HG03521 (cell line): ENCODE measurements at regions not wholly inside any gene's neighbourhood (a gene's known extent, or its start where the extent isn't known, plus 50 kb on each side); places are given as distances from the start of the nearest gene placed in this dataset.
"Not testable (repeated sequence)": the region's sequence is repeated elsewhere in the genome, so short reads cannot be mapped to it uniquely, and the experiment has no call there.

Source experiments
- ATAC-seq: cut with Tn5 transposase; IDR thresholded peaks from one replicate; pipeline ENCODE4 v1.9.1; 2021; ENCODE audit warnings: mild to moderate bottlenecking, moderate library complexity; ENCODE audit not compliant: unreplicated experiment

DNA sequence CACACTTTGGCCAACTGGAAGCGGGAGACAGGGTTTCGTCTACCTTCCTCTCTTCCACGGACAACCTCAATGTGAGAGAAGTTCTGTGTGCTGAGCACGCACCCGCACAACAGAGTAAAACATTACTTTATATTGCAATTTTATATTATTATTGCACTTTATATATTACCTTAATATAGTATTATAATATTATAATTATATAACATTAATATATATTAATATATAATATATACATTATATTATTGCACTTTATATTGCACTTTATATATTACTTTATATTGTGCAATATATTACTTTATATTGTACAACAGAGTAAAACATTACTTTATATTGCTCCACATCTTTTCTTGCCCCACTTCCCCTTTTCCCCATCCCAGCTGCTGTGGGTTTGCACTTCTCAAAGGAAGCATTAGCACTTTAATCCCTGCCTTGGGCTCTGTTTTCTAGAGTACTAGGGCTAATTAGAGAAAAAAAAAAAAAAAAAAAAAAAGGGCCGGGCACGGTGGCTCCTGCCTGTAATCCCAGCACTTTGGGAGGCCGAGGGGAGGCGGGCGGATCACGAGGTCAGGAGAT lies 76.4 kb upstream of the SLC4A7 start:
- ATAC-seq = no peak

DNA sequence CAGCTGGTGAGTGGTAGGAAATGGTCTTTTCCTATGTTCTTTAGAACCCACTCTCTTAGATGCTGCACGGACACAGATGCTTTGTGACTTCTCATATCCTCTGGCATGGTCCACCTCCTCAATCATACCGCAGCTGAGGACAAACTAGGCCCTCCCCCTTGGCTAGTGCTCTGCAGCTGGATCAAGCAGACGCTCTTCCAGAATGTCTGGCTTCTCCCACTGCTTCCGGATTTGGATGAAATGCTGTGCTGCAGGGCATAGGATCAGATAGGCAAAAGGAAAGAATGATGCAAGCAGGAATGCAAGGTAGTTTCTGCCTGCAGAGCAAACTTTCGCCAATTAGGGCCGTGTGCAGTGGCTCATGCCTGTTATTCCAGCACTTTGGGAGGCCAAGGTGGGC lies 75.7 kb upstream of the SLC4A7 start:
- ATAC-seq = no peak

DNA sequence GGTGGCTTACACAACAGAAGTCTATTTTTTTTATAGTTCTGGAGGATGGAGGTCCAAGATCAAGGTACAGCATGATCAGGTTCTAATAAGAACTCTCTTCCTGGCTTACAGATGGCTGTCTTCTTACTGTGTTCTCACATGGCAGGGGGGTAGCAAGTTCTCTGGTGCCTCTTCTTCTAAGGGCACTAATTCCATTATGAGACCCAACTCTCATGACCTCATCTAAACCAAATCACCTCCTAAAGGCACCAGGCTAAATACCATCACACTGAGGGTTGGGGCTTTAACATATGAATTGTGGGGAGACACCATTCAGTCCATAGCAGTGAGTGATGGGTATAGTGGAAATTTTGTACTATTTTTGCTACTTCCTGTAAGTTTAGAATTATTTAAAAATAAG lies 75.2 kb upstream of the SLC4A7 start:
- no peak for ATAC-seq

DNA sequence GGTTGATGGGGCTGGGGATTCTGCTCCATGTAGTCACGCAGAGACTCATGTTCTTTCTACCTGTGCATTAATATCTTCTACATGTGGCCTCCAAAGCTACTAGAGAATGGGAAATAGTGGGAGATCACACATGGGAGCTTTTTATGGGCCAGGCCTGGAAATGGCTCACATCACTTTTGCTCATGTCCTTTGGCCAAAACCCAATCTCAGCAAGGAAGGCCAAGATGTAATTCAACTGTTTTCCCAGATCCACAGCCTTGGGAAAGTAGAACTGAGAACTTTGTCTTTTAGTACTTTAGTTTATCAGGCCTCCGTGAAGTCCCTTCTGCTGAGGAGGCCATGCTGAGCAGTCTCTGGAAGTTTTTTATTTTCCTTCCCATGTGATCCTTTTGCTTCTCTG lies 73.2 kb upstream of the SLC4A7 start:
- no peak for ATAC-seq

DNA sequence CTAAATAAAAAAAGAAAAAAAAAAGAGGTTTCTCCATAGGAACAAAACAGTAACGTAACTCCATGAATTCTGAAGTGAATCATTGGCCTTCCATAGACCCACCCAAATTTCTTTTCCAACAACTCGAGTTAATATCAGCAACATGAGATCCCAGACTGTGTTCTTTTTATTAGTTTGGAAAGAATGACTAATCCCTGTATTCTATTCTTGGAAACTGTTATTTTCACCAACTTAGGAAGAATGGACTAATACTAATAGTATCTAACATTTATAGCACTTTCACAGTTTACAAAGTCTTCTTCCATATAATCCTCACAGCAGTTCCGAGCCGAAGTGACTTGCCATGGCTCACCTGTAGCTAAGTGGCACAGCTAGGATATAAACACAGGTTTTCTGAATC lies 72.7 kb upstream of the SLC4A7 start:
- no peak for ATAC-seq

DNA sequence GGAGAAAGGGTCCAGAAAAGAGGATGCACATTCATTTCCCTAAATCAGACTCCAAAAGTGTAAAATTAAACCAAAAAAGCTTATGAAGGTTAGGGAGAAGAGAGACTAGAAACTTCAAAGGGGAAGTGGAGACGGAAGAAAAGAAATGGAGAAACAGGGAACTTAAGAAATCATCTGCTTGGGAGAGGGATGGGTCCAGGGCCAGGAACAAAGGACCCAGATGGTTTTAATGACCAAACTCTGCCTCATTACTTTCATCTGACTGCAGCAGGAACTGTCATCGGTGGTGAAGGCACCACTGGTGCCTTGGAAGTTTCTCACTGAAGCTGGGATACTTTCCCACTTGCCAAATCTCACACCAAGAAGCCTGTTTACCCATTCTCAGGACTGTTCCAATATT lies 70.5 kb upstream of the SLC4A7 start:
- ATAC-seq = no peak

DNA sequence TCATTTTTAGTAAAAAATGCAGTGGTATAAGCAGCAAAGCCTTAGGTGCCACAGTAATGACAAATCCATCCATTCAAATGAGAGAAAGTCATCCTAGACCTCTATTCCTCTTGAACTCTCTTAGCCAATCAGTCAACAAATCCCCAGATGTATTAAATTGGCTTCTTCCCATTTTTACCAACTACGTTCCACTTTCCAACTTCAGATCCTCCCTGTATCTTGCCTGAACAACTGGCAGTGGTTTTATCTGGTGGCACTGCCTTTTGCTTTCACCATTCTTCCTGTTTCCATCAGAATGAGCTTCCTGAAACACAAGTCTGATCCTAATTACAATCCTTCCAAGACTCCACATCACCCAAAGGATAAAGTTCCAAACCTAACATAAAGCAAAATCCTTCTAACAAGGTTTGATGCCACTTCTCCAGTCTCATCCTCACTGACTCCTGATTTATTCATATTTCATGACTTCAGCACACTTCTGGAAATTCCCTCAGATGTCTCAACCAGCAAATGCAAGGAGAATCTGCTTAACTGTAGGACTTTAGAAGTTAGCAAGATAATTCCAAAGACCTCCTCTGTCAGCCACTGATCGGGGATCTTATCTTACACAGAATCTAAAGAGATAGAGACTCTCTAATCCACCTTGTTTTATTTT lies 69.8 kb upstream of the SLC4A7 start:
- ATAC-seq = no peak

DNA sequence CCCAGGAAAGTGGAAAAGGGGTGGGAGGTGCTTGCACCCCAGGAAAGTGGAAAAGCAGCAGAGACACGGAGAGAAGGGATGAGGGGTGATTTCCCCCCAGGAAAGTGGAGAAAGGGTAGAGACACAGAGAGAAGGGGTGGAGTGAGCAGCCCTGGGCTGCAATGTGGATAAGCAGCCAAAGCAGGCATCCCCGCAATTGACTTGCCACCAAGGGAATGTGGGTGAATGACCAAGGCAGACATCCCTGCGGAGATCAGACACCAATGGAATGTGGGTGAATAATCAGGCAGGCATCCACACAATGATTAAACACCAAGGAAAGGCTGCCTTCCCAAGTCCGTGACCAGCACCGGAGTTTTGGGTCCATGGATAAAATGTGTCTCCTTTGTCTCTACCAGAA lies 68.5 kb upstream of the SLC4A7 start:
- not testable (repeated sequence) for ATAC-seq

DNA sequence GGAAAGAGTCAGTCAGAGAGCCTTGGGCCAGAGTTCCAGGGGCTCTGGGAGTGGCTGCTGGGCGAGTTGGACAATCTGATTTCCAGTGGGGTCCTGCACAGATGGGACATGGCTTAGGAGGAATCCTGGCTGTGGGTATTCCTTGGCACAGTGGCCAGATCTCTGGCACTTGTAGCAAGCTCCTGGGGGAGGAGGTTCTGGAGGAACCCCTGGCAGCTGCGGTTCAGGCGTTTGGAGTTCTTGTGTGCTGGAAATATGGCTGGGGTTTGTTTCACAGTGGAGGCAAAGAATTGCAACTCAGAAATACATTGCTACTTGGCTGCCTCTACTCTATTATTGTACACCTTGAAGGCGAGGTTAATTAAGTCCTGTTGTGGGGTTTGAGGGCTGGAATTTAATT lies 67.2 kb upstream of the SLC4A7 start:
- not testable (repeated sequence) for ATAC-seq

DNA sequence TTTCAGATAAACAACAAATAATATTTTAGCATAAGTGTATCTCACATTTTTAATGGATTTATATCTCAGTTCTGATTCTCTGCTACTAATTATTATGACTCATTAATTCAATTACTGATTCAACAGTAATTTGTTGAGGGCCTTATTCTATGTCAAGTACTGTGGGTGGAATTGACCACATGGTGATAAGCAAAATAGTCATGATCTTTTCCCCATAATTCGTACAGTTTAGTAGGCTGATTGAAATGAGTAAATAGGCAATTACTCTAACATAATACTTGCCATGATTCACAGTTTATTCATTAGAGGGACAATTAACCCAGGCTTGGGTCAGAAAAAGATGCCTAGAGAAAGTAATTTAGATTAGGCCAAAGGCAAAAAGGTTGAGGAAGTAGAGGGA lies 60.9 kb upstream of the SLC4A7 start:
- ATAC-seq = no peak

DNA sequence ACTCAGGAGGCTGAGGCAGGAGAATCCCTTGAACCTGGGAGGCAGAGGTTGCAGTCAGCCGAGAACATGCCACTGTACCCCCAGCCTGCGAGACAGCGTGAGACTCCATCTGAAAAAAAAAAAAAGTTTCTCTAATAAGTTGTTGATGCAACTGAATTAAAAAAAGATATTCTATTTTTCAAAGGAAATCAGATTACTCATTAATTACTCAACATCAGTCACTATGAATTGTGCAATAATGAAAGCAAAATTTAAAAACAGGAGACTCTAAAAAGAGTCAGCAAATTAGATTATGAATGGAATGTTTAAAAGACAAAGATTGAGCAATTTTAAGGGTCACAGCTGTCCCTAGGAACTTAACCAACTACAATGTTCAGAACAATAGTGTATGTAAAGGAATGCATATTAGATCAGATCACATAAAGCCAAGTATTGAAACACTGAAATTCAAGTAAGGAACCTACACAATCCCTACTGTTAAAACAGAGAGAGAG lies 60.2 kb upstream of the SLC4A7 start:
- ATAC-seq = no peak

DNA sequence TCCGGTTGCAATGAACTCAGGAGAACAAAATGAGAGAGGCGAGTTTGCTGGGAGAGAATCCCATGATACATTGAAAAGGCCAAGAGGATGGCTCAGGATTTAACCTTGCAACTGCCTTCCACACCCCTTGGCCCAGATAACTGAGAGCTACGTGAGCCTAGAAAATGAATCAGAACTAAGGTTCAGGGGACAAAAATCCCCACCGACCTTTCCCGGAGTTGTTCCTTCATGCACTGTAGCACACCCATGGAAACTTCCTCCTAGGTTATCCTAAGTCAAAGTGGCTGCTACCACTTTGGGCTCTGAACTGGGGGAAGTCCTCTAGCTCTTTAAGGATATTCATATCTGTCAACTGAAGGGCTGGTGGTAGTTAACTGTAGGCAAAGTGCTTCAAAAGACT lies 58.3 kb upstream of the SLC4A7 start:
- ATAC-seq = no peak

DNA sequence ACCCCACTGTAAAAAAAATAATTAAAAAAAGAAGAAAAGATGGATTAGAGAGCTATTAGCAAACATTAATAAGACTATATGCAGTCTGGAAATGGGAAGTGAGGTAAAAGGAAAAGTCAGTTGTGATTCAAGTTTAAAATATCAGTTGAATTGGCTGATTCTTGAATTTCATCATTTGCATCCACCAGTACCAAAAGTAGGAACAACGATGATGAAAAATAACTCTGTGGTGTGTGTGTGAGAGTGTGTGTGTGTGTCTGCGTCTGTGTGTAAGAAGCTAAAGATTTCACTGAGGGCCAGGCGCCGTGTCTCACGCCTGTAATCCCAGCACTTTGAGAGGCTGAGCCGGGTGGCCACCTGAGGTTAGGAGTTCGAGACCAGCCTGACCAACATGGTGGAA lies 56.0 kb upstream of the SLC4A7 start:
- ATAC-seq = no peak

DNA sequence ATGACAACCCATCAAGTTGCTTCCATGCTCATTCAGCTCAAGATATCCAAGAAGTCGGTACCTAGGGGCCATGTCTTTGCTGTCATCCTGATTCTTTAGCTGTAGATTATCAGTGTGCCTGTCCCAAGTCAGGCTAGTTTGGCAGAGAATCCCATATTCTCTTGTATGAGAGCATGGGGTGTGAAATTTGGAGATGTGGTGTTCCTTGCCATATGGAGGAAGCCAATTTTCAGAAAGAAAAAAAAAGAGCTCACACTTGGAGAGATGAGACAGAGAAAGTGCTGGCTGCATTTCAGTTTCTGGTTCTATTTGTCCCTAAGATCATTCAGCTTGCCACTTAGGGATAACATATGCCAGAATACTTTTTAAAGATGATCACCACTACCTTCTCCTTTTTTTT lies 52.3 kb upstream of the SLC4A7 start:
- no peak for ATAC-seq

DNA sequence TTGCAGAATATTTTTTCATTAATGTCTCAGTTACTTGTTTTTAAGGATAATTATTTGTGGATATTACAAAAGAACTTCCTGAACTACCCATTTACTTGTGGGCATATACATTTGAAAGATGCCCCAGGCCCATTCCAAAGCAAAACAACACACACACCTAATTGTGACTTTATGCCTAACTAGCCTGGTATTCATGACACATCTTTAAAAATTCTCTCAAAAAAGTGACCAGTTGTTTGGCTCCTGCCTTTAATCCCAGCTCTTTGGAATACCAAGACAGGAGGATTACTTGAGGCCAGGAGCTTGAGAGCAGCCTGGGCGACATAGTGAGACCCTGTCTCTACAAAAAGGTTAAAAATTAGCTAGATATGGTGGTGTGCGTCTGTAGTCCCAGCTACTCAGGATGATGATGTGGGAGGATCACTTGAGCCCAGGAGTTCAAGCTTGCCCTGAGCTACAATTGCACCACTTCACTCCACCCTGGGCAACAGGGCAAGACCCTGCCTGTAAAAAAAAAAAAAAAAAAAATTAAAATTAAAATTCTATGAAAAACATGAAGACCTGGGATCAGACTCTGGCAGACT lies 51.7 kb upstream of the SLC4A7 start:
- ATAC-seq = no peak

DNA sequence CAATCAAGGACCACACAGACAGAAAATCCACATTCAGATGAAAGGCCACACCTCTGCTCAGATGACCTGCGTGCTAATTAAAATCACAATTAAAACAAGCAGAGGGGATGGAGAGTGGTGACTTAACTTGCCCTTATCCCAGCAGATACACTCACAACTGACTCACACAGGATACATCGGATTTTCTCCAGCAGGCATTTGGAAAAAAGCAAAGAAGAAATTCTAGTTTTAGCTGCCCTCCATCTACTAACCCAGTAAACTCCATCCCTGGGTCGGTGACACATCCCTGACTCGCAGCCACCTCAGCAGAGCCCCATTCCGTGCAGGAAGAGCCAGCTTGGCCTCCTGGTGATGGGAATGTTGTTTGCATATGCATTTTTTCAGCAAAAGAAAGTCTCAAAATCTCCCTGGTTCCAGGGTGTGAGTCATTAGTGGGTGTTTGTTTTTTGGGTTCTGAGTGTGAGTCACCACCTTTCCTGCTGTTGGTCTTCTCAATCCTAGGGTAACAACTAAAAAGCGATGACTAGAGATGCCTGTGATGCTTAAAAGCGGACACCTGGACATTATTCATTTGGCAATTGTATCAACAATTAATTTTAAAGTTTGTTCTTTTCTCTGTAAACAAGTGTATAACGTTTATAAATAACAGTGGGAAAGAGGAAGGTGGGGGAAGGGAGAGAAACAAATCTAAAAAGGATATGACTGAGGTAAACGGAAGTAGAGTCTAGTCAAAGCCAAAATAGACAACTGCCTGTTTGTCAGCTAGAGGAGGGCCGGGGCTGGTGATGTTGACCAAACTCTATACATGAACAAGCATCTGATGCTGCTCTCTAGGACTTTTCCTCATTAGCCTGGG lies 49.8 kb upstream of the SLC4A7 start:
- ATAC-seq = no peak
